Fibroblast of skin of abdomen (primary cell): ENCODE measurements at regions not wholly inside any gene's neighbourhood (a gene's known extent, or its start where the extent isn't known, plus 50 kb on each side); places are given as distances from the start of the nearest gene placed in this dataset.
"Not testable (repeated sequence)": the region's sequence is repeated elsewhere in the genome, so short reads cannot be mapped to it uniquely, and the experiment has no call there.

Experiments used
- DNase-seq: peaks from one replicate; pipeline ENCODE4 v3.0.0-alpha.2; 2013

- DNase-seq, result no peak
Observed at GRCh38 chr10:128178302-128178958, 52.2 kb upstream of the MKI67 start.

- DNase-seq, result no peak
Observed at GRCh38 chr10:128180843-128181242, 54.6 kb upstream of the MKI67 start.

GRCh38 chr10:128185627-128186026, 59.4 kb upstream of the MKI67 start:
- DNase-seq, result no peak

GRCh38 chr10:128186959-128187787, 61.0 kb upstream of the MKI67 start:
- no peak for DNase-seq

- DNase-seq, result no peak
Observed at GRCh38 chr10:128187788-128188185, 61.6 kb upstream of the MKI67 start.

- DNase-seq, result no peak
Observed at GRCh38 chr10:128189176-128189575, 63.0 kb upstream of the MKI67 start.

GRCh38 chr10:128191847-128192246, 65.6 kb upstream of the MKI67 start:
- DNase-seq, result no peak

GRCh38 chr10:128201826-128202225, 75.6 kb upstream of the MKI67 start:
- not testable (repeated sequence) for DNase-seq

- DNase-seq, result no peak
Observed at GRCh38 chr10:128203028-128203427, 76.8 kb upstream of the MKI67 start.

GRCh38 chr10:128205591-128205990, 79.4 kb upstream of the MKI67 start:
- not testable (repeated sequence) for DNase-seq

- DNase-seq, result no peak
Observed at GRCh38 chr10:128206676-128207075, 80.5 kb upstream of the MKI67 start.

- no peak for DNase-seq
Observed at GRCh38 chr10:128209862-128210214, 83.6 kb upstream of the MKI67 start.

GRCh38 chr10:128210215-128211063, 84.2 kb upstream of the MKI67 start:
- peak; percentile 2 for DNase-seq

- no peak for DNase-seq
Observed at GRCh38 chr10:128211064-128211504, 84.9 kb upstream of the MKI67 start.

GRCh38 chr10:128211953-128212727, 85.9 kb upstream of the MKI67 start:
- DNase-seq, result peak; percentile 43

- DNase-seq, result no peak
Observed at GRCh38 chr10:128213156-128213555, 86.9 kb upstream of the MKI67 start.

- DNase-seq, result no peak
Observed at GRCh38 chr10:128215733-128216132, 89.5 kb upstream of the MKI67 start.

- no peak for DNase-seq
Observed at GRCh38 chr10:128217136-128217535, 90.9 kb upstream of the MKI67 start.

- DNase-seq, result no peak
Observed at GRCh38 chr10:128218161-128218560, 91.9 kb upstream of the MKI67 start.

- no peak for DNase-seq
Observed at GRCh38 chr10:128219295-128219694, 93.1 kb upstream of the MKI67 start.

- no peak for DNase-seq
Observed at GRCh38 chr10:128220021-128220420, 93.8 kb upstream of the MKI67 start.

- DNase-seq, result no peak
Observed at GRCh38 chr10:128221117-128221516, 94.9 kb upstream of the MKI67 start.
